ENCODE measurements at regions not wholly inside any gene's neighbourhood (a gene's known extent, or its start where the extent isn't known, plus 50 kb on each side); places are given as distances from the start of the nearest gene placed in this dataset.
"Not testable (repeated sequence)": the region's sequence is repeated elsewhere in the genome, so short reads cannot be mapped to it uniquely, and the experiment has no call there.

- DNase-seq, result no peak
Measured at GRCh38 chr10:21405981-21406380, 119.5 kb downstream of the SKIDA1 start.

DNA sequence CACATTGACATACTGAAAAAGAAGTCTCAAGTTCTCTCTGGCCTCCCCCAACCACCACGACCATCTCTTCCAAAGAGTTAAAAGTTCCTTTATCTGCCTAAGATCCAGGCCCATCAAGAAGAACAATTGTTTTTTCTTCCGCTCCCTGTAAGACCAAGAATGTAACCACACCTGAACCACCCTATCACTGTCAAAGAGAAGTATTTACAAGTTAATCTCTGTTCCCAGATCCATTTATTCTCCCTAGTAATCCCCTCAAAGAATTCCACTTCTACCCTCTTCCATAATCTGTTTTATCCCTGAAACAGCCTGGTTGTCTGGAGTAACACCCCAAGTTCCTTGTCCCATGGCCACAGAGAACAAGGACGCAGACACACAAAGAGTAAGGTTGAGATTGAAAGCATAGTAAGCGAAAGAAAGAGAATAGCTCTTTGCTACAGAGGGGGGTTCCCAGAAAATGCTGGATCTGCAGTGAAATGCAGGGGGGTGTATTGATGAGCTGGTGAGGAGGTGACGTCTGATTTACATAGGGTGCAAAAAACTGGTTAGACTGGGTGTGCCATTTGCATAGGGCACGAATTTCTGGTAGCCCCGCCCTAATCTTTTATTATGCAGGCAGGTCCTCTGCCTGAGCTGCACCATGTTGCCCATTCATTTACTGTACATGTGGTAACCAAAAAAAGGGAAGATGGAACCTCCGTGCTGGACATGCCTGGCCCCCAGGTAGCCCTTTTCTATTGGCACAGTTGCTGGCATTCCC is 122.0 kb downstream of the SKIDA1 start:
- DNase-seq, result no peak

- DNase-seq, result no peak
Measured at GRCh38 chr10:21402606-21403083, 122.8 kb downstream of the SKIDA1 start.

- DNase-seq, result no peak
Measured at GRCh38 chr10:21401196-21401595, 124.3 kb downstream of the SKIDA1 start.

DNA sequence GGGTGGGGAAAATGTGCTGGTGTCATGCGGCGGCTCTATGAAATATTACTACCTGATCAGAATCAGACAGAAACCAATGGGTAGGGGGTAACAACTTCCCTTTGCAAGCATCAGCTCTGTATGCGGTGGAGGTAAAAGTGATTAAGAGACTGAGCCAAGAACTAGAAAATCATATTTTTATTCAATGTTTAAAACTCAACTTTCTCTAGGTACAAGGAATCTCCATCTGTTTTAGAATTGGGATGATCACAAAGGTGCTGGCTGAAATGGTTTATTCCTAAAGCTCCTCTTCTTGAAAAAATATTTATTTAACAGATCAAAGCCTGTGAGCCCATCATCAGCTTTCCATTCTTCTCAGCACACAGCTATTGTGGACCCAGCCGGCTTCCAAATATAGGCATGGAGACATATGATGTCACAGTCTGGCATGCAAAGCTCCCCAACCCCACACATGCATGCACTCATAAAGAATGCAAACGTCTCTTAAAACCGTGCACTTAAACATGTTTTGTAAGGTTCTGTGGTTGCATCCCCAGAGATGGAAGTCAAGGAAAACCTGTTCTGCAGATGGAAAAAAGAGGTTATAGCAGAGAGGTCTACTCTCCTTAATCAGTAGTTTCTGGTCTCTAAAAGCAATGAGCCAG is 126.0 kb downstream of the SKIDA1 start:
- no peak for DNase-seq

- DNase-seq, result no peak
Measured at GRCh38 chr10:21398563-21399231, 126.8 kb downstream of the SKIDA1 start.

DNA sequence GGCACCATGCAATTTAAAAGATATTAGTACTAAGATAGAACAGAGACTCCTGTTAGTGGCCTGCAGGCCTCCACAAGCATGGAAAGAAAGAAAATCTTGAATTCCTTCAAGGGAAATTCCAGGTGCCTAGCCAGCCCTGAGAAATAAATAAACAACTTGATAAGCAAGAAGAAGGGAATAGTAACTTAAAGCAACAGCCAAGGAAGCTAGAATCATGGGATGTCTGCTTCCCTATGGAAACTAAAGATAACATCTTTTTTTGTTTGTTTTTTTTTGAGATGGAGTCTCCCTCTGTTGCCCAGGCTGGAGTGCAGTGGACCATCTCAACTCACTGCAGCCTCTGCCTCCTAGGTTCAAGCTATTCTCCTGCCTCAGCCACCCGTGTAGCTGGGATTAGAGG is 128.6 kb downstream of the SKIDA1 start:
- no peak for DNase-seq

DNA sequence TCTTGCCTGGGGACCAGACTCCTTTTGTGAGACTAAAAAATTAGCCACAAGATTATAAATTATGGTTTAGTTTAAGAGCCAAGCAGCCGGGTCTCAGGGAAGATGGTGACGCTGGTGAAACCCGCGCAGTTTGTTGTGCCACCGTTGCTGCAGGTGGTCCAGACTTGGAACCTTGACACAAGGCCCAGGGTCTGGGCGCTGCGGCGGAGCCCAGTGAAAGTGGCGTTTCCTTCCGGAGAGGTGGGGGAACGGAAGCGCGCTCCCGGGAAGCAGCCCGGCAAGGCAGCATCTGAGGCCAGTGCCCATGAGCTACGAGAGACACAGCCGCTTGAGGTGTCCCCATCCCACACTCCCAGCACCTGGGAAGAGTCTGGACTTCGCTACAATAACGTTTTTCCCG is 131.6 kb downstream of the SKIDA1 start:
- no peak for DNase-seq

- DNase-seq, result no peak
Measured at GRCh38 chr10:21388589-21388988, 136.9 kb downstream of the SKIDA1 start.

- no peak for DNase-seq
Measured at GRCh38 chr10:21387868-21388267, 137.6 kb downstream of the SKIDA1 start.

- no peak for DNase-seq
Measured at GRCh38 chr10:21385996-21386585, 139.4 kb downstream of the SKIDA1 start.

DNA sequence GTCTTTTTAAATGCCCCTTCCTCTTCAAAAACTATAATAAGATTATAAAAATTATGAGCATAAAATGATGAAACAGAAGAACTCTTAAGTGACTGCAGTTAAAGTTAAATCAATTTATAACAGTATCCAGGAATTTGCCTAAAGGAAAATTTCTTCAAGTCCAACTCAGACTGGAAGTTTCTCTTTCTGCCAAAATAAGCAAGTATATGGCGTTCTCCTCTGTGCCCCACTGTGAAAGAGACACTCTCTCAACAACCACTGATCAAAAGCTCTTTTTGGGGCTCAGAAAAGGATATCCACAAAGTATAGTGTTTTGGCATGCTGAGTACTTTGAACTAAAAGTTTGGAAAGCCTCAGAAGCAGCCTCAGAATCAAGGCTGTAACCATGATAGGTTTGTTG is 139.9 kb downstream of the SKIDA1 start:
- no peak for DNase-seq

DNA sequence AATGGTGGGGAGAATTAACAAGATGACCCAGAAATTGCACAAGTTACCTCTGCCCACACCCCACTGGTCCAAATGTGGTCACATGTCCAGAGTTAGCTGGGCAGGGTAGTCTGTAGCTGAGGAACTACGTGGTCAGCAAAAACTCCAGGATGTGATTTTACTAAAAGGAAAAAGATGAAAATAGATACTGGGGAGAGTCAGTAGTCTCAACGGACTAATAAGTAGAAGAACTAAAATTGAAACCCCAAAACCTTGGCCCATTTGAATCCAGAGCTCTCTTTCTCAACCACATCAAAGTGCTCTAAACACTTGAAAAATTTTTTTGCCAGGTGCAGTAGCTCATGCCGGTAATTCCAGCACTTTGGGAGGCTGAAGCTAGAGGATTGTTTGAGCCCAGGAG is 146.3 kb downstream of the SKIDA1 start:
- DNase-seq, result no peak

- DNase-seq, result not testable (repeated sequence)
Measured at GRCh38 chr10:21375274-21375673, 150.2 kb downstream of the SKIDA1 start.

- DNase-seq, result not testable (repeated sequence)
Measured at GRCh38 chr10:21373881-21374280, 151.6 kb downstream of the SKIDA1 start.

DNA sequence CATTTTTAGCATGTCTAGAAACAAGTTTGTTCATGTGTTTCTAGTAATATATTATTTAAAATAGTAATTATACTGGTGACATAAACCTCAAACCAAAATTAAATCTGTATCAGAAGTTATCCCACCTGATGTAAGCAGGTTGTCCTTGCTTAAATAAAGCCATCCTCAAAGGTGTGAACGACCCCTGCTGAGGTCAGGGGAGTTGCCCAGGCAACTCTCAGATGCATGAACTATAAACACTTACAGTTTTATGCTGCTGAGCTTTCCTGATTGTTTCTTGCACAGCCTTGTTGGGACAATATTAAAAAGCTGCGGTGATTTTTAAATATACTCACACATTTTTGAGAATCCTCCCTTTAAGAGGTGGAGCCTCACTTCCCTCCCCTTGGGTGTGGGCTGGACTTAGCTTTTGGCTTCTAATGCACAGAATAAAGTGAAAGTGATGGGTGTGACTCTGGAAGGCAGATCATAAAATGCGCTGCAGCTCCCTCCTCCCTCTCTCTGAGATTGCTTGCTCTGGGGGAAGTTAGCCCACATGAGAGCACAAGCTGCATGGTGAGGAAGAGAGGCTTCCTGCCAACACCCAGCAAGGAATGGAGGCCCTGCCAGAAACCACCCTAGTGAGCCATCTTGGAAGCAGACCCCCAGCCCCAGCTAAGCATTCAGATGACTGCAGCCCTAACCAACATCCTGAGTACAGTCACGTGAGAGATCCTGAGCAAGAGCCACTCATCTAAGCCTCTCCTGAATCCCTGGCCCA is 152.7 kb downstream of the SKIDA1 start:
- DNase-seq, result peak; percentile 46

GRCh38 chr10:21369697-21370096 is 155.8 kb downstream of the SKIDA1 start:
- no peak for DNase-seq

DNA sequence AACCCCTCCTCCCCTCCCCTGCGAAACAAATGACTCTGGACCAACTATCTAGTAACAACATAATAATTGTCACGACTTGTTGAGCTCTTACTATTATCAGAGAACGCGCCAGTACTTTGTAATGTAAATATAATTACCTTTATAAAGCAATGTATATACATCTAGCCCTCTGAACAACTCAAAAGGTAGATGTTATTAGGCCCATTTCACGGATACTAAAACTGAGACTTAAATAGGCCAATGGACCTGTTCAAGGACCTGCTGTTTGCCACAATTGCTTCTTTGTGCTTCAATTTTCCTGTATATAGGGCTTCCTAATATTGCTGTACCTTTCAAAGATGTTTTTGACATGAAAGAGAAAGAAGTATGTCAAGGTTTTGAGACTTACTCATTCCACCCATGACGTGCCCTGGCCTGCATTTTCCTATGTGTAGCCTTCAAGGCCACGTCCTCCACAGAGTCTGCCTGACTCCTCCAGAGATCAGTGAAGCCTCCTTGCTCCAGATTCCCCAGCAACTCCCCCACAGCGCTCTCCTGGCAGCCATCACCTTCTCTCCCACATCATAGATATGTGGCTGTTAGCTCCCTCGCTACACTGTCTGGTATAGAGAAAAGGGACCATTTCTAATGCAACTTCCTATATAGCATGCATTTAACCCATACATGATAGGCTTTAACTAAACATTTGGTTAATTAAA is 156.6 kb downstream of the SKIDA1 start:
- no peak for DNase-seq

GRCh38 chr10:21368022-21368582 is 157.4 kb downstream of the SKIDA1 start:
- DNase-seq, result no peak

GRCh38 chr10:21366108-21366507 is 159.4 kb downstream of the SKIDA1 start:
- not testable (repeated sequence) for DNase-seq

DNA sequence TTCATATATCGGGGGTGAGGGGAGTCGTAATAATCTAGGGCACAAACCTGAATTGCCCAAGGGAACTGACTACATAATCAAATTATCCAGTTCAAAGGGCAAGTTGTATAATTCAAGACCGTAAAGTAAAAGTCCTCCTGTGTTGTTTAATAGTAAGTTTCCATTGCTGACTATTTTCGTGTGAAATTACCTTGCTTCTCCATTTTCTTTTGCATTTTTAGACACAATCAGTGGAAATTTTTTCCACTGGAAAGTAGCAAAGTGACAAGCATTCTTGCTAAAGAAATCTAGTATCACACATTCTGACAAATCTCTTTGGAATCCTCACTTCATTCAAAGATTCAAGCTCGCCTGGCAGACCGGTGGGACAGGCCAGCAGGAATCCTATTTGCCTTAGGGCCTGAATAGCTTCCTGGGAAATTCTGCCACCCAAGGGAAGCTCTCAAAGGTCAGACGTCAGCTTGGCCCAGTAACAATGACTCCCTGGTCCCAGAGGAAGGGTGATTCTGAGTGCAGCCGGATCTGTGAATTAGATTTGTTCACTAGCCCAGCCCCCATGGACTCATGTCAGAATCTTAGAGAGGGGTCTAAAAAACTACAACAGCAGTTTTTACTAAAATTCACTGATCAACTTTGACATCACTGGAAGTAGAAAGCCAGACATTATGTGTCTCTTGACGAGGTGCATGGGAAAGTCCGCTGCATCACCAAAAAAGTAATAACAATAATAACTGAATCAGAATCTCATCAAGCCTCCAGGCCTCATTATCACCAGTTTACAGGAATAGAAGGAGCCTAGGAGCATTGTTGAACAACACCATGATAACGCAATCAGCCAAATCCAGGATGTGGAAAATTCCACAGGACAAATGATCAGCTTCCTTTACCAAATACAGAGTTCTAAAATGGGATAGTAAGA is 161.0 kb downstream of the SKIDA1 start:
- no peak for DNase-seq
